HG02884 (cell line): ENCODE measurements at regions not wholly inside any gene's neighbourhood (a gene's known extent, or its start where the extent isn't known, plus 50 kb on each side); places are given as distances from the start of the nearest gene placed in this dataset.

Experiments used
- ATAC-seq: cut with Tn5 transposase; IDR thresholded peaks from one replicate; pipeline ENCODE4 v1.9.1; 2021; ENCODE audit warnings: mild to moderate bottlenecking, moderate library complexity; ENCODE audit not compliant: unreplicated experiment

GRCh38 chr1:5575396-5575940 is 416.8 kb downstream of the NPHP4 start:
- no peak for ATAC-seq

GRCh38 chr1:5574641-5575040 is 417.6 kb downstream of the NPHP4 start:
- no peak for ATAC-seq

- no peak for ATAC-seq
Observed at GRCh38 chr1:5572794-5573193, 419.4 kb downstream of the NPHP4 start.

GRCh38 chr1:5571861-5572401 is 420.3 kb downstream of the NPHP4 start:
- ATAC-seq = no peak

- no peak for ATAC-seq
Observed at GRCh38 chr1:5571438-5571837, 420.8 kb downstream of the NPHP4 start.

GRCh38 chr1:5570931-5571330 is 421.3 kb downstream of the NPHP4 start:
- ATAC-seq = no peak

- no peak for ATAC-seq
Observed at GRCh38 chr1:5568321-5568720, 423.9 kb downstream of the NPHP4 start.

- no peak for ATAC-seq
Observed at GRCh38 chr1:5567839-5568238, 424.4 kb downstream of the NPHP4 start.

- no peak for ATAC-seq
Observed at GRCh38 chr1:5566924-5567323, 425.3 kb downstream of the NPHP4 start.

- no peak for ATAC-seq
Observed at GRCh38 chr1:5565281-5566125, 426.7 kb downstream of the NPHP4 start.

- no peak for ATAC-seq
Observed at GRCh38 chr1:5564578-5565257, 427.5 kb downstream of the NPHP4 start.

- ATAC-seq = no peak
Observed at GRCh38 chr1:5563861-5564577, 428.2 kb downstream of the NPHP4 start.

- ATAC-seq = no peak
Observed at GRCh38 chr1:5562769-5563168, 429.5 kb downstream of the NPHP4 start.

GRCh38 chr1:5562331-5562730 is 429.9 kb downstream of the NPHP4 start:
- ATAC-seq = no peak

GRCh38 chr1:5559078-5559477 is 433.1 kb downstream of the NPHP4 start:
- ATAC-seq = no peak

- ATAC-seq = no peak
Observed at GRCh38 chr1:5555853-5556252, 436.4 kb downstream of the NPHP4 start.

- no peak for ATAC-seq
Observed at GRCh38 chr1:5554784-5555183, 437.4 kb downstream of the NPHP4 start.

- ATAC-seq = no peak
Observed at GRCh38 chr1:5554111-5554510, 438.1 kb downstream of the NPHP4 start.

GRCh38 chr1:5552787-5553484 is 439.3 kb downstream of the NPHP4 start:
- no peak for ATAC-seq

GRCh38 chr1:5551274-5551975 is 440.8 kb downstream of the NPHP4 start:
- no peak for ATAC-seq
